ENCODE measurements at regions not wholly inside any gene's neighbourhood (a gene's known extent, or its start where the extent isn't known, plus 50 kb on each side); places are given as distances from the start of the nearest gene placed in this dataset.

DNA sequence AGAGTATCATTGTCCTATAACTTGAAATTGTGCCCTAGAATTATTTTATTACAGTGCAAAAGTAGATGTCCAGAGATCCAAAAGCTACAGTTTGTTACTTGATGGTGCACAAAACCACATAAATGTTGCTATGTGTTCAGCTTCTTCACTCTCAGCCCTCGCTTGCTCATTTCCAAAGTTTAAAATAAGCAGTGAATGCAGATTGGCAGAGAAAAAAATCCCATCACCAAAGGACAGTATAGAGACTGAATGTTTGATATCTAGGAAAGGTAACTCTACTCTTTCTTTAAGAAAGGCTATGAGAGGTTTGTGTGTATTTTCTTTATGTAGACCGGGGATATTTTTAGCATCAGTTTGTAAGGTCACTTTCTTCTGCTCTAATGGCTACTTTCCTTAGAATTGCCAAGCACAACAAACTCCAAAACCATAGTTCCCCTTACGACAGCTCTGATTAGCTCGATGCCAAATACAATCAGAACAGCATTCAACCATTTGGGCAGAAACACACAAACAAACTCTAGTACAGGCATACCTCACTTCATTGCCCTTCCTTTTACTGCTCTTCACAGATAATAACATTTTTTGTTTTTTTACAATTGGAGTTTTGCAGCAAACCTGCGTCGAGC lies 164.1 kb upstream of the CCDC54 start:
- no peak overlapping the region for H3K4me3 ChIP-seq (ENCODE audit: low read depth, low read length)
- TF ChIP-seq, protein P1, sequence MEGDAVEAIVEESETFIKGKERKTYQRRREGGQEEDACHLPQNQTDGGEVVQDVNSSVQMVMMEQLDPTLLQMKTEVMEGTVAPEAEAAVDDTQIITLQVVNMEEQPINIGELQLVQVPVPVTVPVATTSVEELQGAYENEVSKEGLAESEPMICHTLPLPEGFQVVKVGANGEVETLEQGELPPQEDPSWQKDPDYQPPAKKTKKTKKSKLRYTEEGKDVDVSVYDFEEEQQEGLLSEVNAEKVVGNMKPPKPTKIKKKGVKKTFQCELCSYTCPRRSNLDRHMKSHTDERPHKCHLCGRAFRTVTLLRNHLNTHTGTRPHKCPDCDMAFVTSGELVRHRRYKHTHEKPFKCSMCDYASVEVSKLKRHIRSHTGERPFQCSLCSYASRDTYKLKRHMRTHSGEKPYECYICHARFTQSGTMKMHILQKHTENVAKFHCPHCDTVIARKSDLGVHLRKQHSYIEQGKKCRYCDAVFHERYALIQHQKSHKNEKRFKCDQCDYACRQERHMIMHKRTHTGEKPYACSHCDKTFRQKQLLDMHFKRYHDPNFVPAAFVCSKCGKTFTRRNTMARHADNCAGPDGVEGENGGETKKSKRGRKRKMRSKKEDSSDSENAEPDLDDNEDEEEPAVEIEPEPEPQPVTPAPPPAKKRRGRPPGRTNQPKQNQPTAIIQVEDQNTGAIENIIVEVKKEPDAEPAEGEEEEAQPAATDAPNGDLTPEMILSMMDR (IDR thresholded peaks at IDR 0.05; ENCODE audit: borderline replicate concordance, insufficient read depth, low read depth, low read length), result no peak

- TF ChIP-seq, protein P1 (IDR thresholded peaks at IDR 0.05; ENCODE audit: borderline replicate concordance, insufficient read depth, low read depth, low read length), result no peak
- no peak overlapping the region for H3K4me3 ChIP-seq (ENCODE audit: low read depth, low read length)
These were observed 161.0 kb upstream of the CCDC54 start for GRCh38 chr3:107216229-107216628.

GRCh38 chr3:107216711-107217110 lies 160.5 kb upstream of the CCDC54 start:
- TF ChIP-seq, protein P1 (IDR thresholded peaks at IDR 0.05; ENCODE audit: borderline replicate concordance, insufficient read depth, low read depth, low read length), result no peak
- no peak overlapping the region for H3K4me3 ChIP-seq (ENCODE audit: low read depth, low read length)

DNA sequence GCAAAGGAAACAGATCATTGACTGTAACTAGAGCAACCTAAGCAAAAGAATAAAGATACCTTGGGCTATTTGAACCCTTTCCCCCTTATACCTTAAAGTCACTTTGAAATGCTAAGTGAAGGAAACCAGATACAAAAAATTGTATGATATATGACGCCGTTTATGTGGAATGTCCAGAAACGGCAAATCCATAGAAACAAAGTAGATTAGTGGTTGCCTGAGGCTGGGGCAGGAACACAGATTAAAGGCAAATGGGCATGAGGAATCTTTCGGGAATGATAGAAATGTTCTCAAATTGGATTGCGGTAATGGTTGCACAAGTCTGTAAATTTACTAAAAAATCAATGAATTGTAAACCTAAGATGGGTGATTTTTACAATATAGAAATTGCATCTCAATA lies 160.1 kb upstream of the CCDC54 start:
- no peak overlapping the region for H3K4me3 ChIP-seq (ENCODE audit: low read depth, low read length)
- TF ChIP-seq, protein P1 (IDR thresholded peaks at IDR 0.05; ENCODE audit: borderline replicate concordance, insufficient read depth, low read depth, low read length), result no peak

- TF ChIP-seq, protein P1 (IDR thresholded peaks at IDR 0.05; ENCODE audit: borderline replicate concordance, insufficient read depth, low read depth, low read length), result no peak
- H3K4me3 ChIP-seq (ENCODE audit: low read depth, low read length), result no peak overlapping the region
These were observed 158.4 kb upstream of the CCDC54 start for GRCh38 chr3:107218864-107219269.

DNA sequence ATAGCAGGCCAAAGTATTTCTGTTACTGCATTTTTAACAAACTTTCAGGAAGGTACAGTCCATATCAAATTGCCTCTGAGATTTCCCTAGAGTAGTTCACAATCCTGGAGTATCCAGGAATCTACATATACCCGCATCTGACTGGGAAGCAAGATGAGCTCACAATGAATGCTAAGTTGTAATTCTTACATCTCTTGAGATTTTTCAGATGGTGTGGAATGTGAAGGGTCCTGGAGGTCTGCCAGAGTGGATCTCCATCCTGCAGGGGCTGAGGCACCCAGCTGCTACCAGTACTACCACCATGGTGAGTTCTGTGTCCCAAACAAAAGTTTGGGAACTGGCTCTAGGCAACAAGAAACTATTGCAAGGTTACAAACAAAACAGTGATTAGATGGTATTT lies 156.7 kb upstream of the CCDC54 start:
- TF ChIP-seq, protein P1 (IDR thresholded peaks at IDR 0.05; ENCODE audit: borderline replicate concordance, insufficient read depth, low read depth, low read length), result no peak
- H3K4me3 ChIP-seq (ENCODE audit: low read depth, low read length), result no peak overlapping the region

DNA sequence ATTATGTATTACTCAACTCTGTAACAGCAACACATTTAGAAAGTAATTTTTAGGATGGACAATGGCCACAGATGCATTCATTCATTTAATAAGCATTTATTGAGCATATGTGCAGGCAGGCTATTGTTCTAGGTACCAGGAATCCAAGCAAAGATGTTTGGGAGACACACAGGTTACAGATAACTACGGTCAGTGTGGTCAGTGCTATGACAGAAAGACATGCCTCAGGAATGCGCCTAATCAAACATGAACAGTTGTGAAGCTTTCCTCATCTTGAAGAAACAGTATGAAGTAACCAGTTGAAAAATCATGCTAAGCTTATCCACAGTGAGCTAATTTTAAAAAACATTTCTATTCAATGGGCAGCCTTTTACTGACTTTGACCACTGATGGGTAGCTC lies 155.4 kb upstream of the CCDC54 start:
- TF ChIP-seq, protein P1 (IDR thresholded peaks at IDR 0.05; ENCODE audit: borderline replicate concordance, insufficient read depth, low read depth, low read length), result no peak
- H3K4me3 ChIP-seq (ENCODE audit: low read depth, low read length), result no peak overlapping the region
